HepG2 (cell line): ENCODE measurements at regions not wholly inside any gene's neighbourhood (a gene's known extent, or its start where the extent isn't known, plus 50 kb on each side); places are given as distances from the start of the nearest gene placed in this dataset.

Experiments used
- EP300 ChIP-seq, 3 experiments: sonication (generic) in 1 of 3; formaldehyde crosslinking in 1 of 3; IDR thresholded peaks; 2 replicates each; pipeline versions ENCODE4 v1.5.1 to v1.6.1; 2011 to 2020; ENCODE audit warnings: low read depth in 2 of 3, low read length in 2 of 3, borderline replicate concordance in 1 of 3, improper control_type of control experiment in 1 of 3, mild to moderate bottlenecking in 1 of 3, missing genetic modification reagents in 1 of 3, moderate library complexity in 1 of 3
- HNF4G ChIP-seq, 2 experiments: sonication (generic) in 1 of 2; formaldehyde crosslinking in 1 of 2; IDR thresholded peaks; 2 replicates each; pipeline versions ENCODE4 v1.4.0 to v1.6.1; 2011 to 2020; ENCODE audit warnings: borderline replicate concordance in 2 of 2, low read depth in 2 of 2, mild to moderate bottlenecking in 2 of 2, low read length in 1 of 2, missing genetic modification reagents in 1 of 2, moderate library complexity in 1 of 2
- KDM5B ChIP-seq: sonication (generic); formaldehyde crosslinking; IDR thresholded peaks from 2 replicates; pipeline ENCODE4 v1.4.0; 2020; ENCODE audit warnings: missing genetic modification reagents, mild to moderate bottlenecking, borderline replicate concordance
- KIAA2018 ChIP-seq: sonication (generic); formaldehyde crosslinking; IDR thresholded peaks from 2 replicates; pipeline ENCODE4 v1.5.0; 2020; ENCODE audit warnings: mild to moderate bottlenecking, missing genetic modification reagents, borderline replicate concordance
- POLR2AphosphoS2 ChIP-seq: IDR thresholded peaks from 2 replicates; pipeline ENCODE4 v1.6.1; 2011; ENCODE audit warnings: low read depth, low read length, improper control_type of control experiment
- SRSF9 ChIP-seq: fragments of 200-400 bp; formaldehyde crosslinking; IDR thresholded peaks from 2 replicates; pipeline ENCODE4 v1.6.1; 2018; ENCODE audit warnings: borderline replicate concordance, mild to moderate bottlenecking, low read depth, low read length; ENCODE audit not compliant: insufficient read depth, poor library complexity, severe bottlenecking
- TOE1 ChIP-seq: sonication (generic); formaldehyde crosslinking; IDR thresholded peaks from 2 replicates; pipeline ENCODE4 v1.4.0; 2020; ENCODE audit warnings: mild to moderate bottlenecking, missing genetic modification reagents
- TP53 ChIP-seq: sonication (generic); formaldehyde crosslinking; conservative IDR thresholded peaks from 2 replicates; pipeline ENCODE4 v1.4.0; 2020; ENCODE audit warnings: missing genetic modification reagents
- ZNF121 ChIP-seq: sonication (generic); formaldehyde crosslinking; IDR thresholded peaks from 2 replicates; pipeline ENCODE4 v1.5.0; 2020; ENCODE audit warnings: mild to moderate bottlenecking, missing genetic modification reagents
- TF ChIP-seq, protein P1 (sequence below): sonication (generic); formaldehyde crosslinking; IDR thresholded peaks from 2 replicates; pipeline ENCODE4 v1.5.0; 2020; ENCODE audit warnings: mild to moderate bottlenecking, missing genetic modification reagents, moderate library complexity

GRCh38 chr12:60616400-60616799 is 1020.6 kb downstream of the SLC16A7 start:
- TF ChIP-seq KIAA2018 (CRISPR knock-in tag) (no peak), HNF4G (IDR thresholded peaks at IDR 0.05; ENCODE audit: borderline replicate concordance, low read depth, low read length) (no peak), HNF4G (CRISPR knock-in tag; IDR thresholded peaks at IDR 0.05; ENCODE audit: borderline replicate concordance, low read depth) (no peak), ZNF121 (CRISPR knock-in tag) (no peak), KDM5B (no peak), POLR2AphosphoS2 (no peak), TP53 (CRISPR knock-in tag) (no peak), SRSF9 (no peak), EP300 (IDR thresholded peaks at IDR 0.05; ENCODE audit: low read depth in 2 of 2, low read length in 2 of 2) (no peak), EP300 (CRISPR knock-in tag; IDR thresholded peaks at IDR 0.05; ENCODE audit: borderline replicate concordance) (no peak), TOE1 (CRISPR knock-in tag) (no peak)
- TF ChIP-seq, protein P1, sequence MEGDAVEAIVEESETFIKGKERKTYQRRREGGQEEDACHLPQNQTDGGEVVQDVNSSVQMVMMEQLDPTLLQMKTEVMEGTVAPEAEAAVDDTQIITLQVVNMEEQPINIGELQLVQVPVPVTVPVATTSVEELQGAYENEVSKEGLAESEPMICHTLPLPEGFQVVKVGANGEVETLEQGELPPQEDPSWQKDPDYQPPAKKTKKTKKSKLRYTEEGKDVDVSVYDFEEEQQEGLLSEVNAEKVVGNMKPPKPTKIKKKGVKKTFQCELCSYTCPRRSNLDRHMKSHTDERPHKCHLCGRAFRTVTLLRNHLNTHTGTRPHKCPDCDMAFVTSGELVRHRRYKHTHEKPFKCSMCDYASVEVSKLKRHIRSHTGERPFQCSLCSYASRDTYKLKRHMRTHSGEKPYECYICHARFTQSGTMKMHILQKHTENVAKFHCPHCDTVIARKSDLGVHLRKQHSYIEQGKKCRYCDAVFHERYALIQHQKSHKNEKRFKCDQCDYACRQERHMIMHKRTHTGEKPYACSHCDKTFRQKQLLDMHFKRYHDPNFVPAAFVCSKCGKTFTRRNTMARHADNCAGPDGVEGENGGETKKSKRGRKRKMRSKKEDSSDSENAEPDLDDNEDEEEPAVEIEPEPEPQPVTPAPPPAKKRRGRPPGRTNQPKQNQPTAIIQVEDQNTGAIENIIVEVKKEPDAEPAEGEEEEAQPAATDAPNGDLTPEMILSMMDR (CRISPR knock-in tag), result no peak
